NB4 (cell line): ENCODE measurements at regions not wholly inside any gene's neighbourhood (a gene's known extent, or its start where the extent isn't known, plus 50 kb on each side); places are given as distances from the start of the nearest gene placed in this dataset.

Source experiments
- CTCF ChIP-seq: IDR thresholded peaks from one replicate; pipeline ENCODE4 v1.5.1; 2012; ENCODE audit warnings: low read depth, low read length
- MYC ChIP-seq: IDR thresholded peaks from 2 replicates; pipeline ENCODE4 v1.6.1; 2011; ENCODE audit warnings: low read depth, low read length
- POLR2A ChIP-seq: IDR thresholded peaks from 2 replicates; pipeline ENCODE4 v1.6.1; 2011; ENCODE audit warnings: mild to moderate bottlenecking; ENCODE audit not compliant: insufficient read length; ENCODE audit errors: extremely low read depth

DNA sequence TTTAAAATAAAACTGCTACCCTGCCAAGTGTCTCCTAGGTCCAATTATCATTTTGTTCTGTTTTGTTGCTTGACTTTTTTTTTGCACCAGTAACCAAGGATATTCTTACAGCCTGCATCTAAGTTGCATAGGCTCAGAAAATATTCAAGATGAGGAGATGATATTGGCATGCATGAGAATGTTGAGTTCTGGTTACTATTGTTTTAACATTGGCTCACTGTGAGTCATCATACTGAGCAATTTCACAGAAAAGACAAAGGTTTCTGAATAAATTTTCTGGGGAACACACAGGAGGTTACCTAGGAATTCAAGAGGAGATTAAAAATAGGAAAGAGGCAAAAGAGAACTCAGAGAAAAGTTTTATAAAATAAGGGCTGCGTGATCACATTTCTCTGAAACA, 84.8 kb upstream of the POU3F3 start:
- TF ChIP-seq MYC (no peak), CTCF (no peak), POLR2A (no peak)
